ENCODE measurements at regions not wholly inside any gene's neighbourhood (a gene's known extent, or its start where the extent isn't known, plus 50 kb on each side); places are given as distances from the start of the nearest gene placed in this dataset.

DNA sequence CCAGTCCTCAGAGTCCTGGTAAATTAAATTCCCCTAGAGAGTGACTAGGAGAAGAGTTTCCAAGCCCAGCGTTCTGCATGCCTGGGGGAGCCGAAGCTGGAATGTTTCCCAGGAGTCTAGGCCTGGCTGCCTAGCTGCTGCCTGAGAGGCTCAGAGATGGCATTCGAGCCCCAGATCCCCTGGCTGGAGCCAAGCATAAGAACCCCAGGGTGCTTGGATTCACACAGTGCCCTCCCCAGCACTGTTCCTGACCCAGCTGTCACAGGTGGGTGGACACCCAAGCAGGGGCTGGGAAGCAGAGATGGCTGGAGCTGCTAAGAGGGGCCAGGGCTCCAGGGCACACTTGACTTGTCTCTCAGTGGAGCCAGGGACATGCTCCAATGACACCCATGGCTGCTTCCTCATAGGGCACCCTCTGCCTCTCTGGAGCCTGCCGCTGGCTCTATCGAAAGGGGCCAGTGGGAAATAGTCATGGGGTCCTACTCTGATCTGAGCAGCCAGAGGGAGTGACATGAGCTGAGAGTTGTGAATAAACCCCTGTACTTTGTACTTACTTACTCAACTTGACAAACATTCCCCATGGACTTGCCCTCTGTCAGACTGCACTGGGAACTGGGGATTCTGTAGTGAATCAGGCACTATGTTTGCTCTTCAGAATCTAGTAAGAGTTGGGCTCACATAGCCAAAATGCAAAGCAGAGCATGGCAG is 62.6 kb upstream of the XPA start:
- no peak for DNase-seq (ENCODE audit: low spot score in 2 of 2)

DNA sequence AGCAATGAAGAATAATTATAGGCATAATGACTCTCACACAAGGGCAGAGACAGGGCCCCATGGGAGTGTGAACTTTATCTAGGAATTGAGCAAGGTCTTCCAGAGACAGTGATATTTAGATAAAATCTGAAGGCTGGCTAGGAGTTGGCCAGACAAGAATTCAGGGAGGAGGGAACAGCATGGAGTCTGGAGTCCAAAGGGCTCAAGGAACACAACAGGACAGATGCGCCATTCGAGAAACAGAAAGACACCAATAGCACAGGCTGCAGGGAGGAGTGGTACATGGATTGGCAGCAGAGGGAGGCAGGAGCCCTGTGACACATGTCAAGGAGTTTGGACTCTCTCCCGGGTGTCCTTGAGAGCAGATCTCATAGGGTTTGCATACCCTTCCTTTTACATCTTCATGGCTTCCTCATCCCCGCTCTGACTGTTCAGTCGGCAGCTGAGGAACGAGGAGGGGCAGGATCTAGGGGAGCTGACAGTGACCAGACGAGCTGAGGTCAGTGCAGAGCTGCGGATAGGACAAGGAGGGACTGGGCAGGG is 64.0 kb upstream of the XPA start:
- TF ChIP-seq POLR2A (IDR thresholded peaks at IDR 0.05) (no peak), POLR2AphosphoS5 (IDR thresholded peaks at IDR 0.05) (no peak)
- TF ChIP-seq, protein P1, sequence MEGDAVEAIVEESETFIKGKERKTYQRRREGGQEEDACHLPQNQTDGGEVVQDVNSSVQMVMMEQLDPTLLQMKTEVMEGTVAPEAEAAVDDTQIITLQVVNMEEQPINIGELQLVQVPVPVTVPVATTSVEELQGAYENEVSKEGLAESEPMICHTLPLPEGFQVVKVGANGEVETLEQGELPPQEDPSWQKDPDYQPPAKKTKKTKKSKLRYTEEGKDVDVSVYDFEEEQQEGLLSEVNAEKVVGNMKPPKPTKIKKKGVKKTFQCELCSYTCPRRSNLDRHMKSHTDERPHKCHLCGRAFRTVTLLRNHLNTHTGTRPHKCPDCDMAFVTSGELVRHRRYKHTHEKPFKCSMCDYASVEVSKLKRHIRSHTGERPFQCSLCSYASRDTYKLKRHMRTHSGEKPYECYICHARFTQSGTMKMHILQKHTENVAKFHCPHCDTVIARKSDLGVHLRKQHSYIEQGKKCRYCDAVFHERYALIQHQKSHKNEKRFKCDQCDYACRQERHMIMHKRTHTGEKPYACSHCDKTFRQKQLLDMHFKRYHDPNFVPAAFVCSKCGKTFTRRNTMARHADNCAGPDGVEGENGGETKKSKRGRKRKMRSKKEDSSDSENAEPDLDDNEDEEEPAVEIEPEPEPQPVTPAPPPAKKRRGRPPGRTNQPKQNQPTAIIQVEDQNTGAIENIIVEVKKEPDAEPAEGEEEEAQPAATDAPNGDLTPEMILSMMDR (IDR thresholded peaks at IDR 0.05): no peak
- peaks cover 0 to 7% of the 10 kb centered on the region in 2 donors for H3K27me3 ChIP-seq
- no peaks in the 10 kb centered on the region for H3K4me1 ChIP-seq
- no peak for DNase-seq (ENCODE audit: low spot score in 2 of 2)
- no peaks in the 10 kb centered on the region for H3K36me3 ChIP-seq
- H3K27ac ChIP-seq: no peak overlapping the region
- H3K9me3 ChIP-seq: no peaks in the 10 kb centered on the region
- no peak overlapping the region for H3K4me3 ChIP-seq
- intact Hi-C loops (cut with DNase I; ENCODE audit: low total_unique reads): no loop called here

More for the DNA sequence above, 62.6 kb upstream of the XPA start:
- H3K9me3 ChIP-seq: peaks cover 0 to 4% of the 10 kb centered on the region in 2 donors
- H3K36me3 ChIP-seq: no peaks in the 10 kb centered on the region
- H3K27ac ChIP-seq: no peak overlapping the region
- peaks cover 0 to 7% of the 10 kb centered on the region in 2 donors for H3K27me3 ChIP-seq
- intact Hi-C loops (cut with DNase I; ENCODE audit: low total_unique reads): no loop called here
- no peak overlapping the region for H3K4me3 ChIP-seq
- H3K4me1 ChIP-seq: no peaks in the 10 kb centered on the region
- TF ChIP-seq, protein P1 (IDR thresholded peaks at IDR 0.05): no peak
- TF ChIP-seq POLR2A (IDR thresholded peaks at IDR 0.05) (no peak), POLR2AphosphoS5 (IDR thresholded peaks at IDR 0.05) (no peak)

- TF ChIP-seq, protein P1 (IDR thresholded peaks at IDR 0.05): no peak
- TF ChIP-seq POLR2A (IDR thresholded peaks at IDR 0.05) (no peak), POLR2AphosphoS5 (IDR thresholded peaks at IDR 0.05) (no peak)
- H3K9me3 ChIP-seq: no peaks in the 10 kb centered on the region
- H3K27me3 ChIP-seq: peaks cover 0 to 7% of the 10 kb centered on the region in 2 donors
- H3K4me3 ChIP-seq: no peak overlapping the region
- no peak overlapping the region for H3K27ac ChIP-seq
- intact Hi-C loops (cut with DNase I; ENCODE audit: low total_unique reads): no loop called here
- H3K36me3 ChIP-seq: no peaks in the 10 kb centered on the region
- no peak for DNase-seq (ENCODE audit: low spot score in 2 of 2)
- no peaks in the 10 kb centered on the region for H3K4me1 ChIP-seq
Observed at GRCh38 chr9:97761879-97762278, 64.7 kb upstream of the XPA start.

DNA sequence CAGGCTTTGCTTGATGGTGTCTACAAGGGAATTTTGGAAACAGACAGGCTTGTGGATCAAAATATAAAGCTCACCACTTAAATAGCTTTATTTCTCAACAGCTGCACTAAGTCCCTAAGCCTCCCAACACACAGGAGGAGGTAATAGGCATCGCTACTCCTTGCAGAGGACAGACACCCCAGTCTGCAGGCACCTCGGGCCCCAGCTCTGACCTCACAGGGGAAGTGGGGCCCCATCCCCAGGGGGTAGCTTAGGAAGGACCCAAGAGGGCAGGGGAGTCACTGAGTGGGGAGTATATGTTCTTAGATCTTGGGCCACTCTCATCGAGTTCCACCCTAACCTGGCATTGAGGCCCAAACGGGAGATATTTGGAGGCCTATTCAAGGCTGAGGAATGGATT is 66.7 kb upstream of the XPA start:
- no peak overlapping the region for H3K4me3 ChIP-seq
- H3K27ac ChIP-seq: no peak overlapping the region
- no peaks in the 10 kb centered on the region for H3K9me3 ChIP-seq
- intact Hi-C loops (cut with DNase I; ENCODE audit: low total_unique reads): no loop called here
- H3K36me3 ChIP-seq: no peaks in the 10 kb centered on the region
- H3K4me1 ChIP-seq: no peaks in the 10 kb centered on the region
- no peak for TF ChIP-seq POLR2A (IDR thresholded peaks at IDR 0.05)
- TF ChIP-seq, protein P1 (IDR thresholded peaks at IDR 0.05): no peak
- TF ChIP-seq POLR2AphosphoS5 (IDR thresholded peaks at IDR 0.05): no peak
- peaks cover 0 to 3% of the 10 kb centered on the region in 2 donors for H3K27me3 ChIP-seq
- DNase-seq (ENCODE audit: low spot score in 2 of 2): no peak

DNA sequence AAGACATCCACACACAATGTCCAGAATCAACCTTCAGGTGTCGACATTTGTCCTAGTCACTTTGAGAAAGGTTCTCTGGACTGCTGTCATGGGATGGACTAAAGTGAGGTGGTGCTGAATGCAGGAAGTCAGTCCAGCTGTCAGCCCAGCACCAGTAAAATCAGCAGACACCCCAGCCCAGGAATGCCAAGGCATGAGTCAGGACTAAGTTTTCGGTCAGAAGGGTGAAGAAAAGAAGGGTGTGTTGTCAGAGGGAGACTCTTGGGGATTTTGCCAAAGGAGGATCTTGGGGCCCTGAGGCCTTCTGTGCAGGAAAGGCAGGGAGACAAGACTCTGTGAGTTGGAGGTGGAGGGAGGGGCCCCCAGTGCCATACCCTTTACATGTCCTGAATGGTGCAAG is 69.0 kb upstream of the XPA start:
- Histone ChIP-seq H3K4me3 (no peak overlapping the region), H3K27ac (no peak overlapping the region), H3K36me3 (no peaks in the 10 kb centered on the region), H3K9me3 (no peaks in the 10 kb centered on the region), H3K27me3 (peaks cover 0 to 3% of the 10 kb centered on the region in 2 donors), H3K4me1 (no peaks in the 10 kb centered on the region)
- DNase-seq (ENCODE audit: low spot score in 2 of 2): no peak
- TF ChIP-seq POLR2A (IDR thresholded peaks at IDR 0.05): no peak
- TF ChIP-seq POLR2AphosphoS5 (IDR thresholded peaks at IDR 0.05): no peak
- TF ChIP-seq, protein P1 (IDR thresholded peaks at IDR 0.05): no peak
- intact Hi-C loops (cut with DNase I; ENCODE audit: low total_unique reads): no loop called here

Data from breast epithelium (tissue), 4 donors.